Ishikawa (cell line): ENCODE measurements at regions not wholly inside any gene's neighbourhood (a gene's known extent, or its start where the extent isn't known, plus 50 kb on each side); places are given as distances from the start of the nearest gene placed in this dataset.

ENCODE experiments used
- CREB1 ChIP-seq: IDR thresholded peaks from 2 replicates; pipeline ENCODE4 v1.6.1; 2012; ENCODE audit warnings: low read depth
- EGR1 ChIP-seq: IDR thresholded peaks from 2 replicates; pipeline ENCODE4 v1.6.1; 2012
- RAD21 ChIP-seq: IDR thresholded peaks from 2 replicates; pipeline ENCODE4 v1.6.1; 2012; ENCODE audit warnings: low read depth
- TAF1 ChIP-seq: IDR thresholded peaks from 2 replicates; pipeline ENCODE4 v1.6.1; 2012; ENCODE audit warnings: low read depth, mild to moderate bottlenecking
- TCF12 ChIP-seq: IDR thresholded peaks from 2 replicates; pipeline ENCODE4 v1.6.1; 2012; ENCODE audit warnings: low read depth
- YY1 ChIP-seq: IDR thresholded peaks from 2 replicates; pipeline ENCODE4 v1.6.1; 2012; ENCODE audit warnings: low read depth
- TF ChIP-seq, protein P1 (sequence below): IDR thresholded peaks from 2 replicates; pipeline ENCODE4 v1.6.1; 2012

DNA sequence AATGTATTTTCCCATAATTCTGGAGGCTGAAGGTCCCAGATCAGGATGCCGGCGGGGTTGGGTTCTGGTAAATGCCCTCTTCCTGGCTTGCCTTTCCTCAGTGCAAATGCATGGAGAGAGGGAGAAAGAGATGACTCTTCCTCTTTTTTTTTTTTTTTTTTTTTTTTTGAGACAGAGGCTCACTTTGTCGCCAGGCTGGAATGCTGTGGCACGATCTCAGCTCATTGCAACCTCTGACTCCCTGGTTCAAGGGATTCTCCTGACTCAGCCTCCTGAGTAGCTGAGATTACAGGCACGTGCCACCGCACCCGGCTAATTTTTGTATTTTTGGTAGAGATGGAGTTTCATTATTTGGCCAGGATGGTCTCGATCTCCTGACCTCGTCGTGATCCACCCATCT, 300.0 kb upstream of the TAS2R1 start:
- TF ChIP-seq, protein P1, sequence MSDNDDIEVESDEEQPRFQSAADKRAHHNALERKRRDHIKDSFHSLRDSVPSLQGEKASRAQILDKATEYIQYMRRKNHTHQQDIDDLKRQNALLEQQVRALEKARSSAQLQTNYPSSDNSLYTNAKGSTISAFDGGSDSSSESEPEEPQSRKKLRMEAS: no peak
- no peak for TF ChIP-seq YY1
- TF ChIP-seq EGR1: no peak
- TF ChIP-seq TCF12: no peak
- no peak for TF ChIP-seq RAD21
- no peak for TF ChIP-seq CREB1
- TF ChIP-seq TAF1: no peak
